Transverse colon (tissue), 4 donors: ENCODE measurements at regions not wholly inside any gene's neighbourhood (a gene's known extent, or its start where the extent isn't known, plus 50 kb on each side); places are given as distances from the start of the nearest gene placed in this dataset.

ENCODE experiments used
- DNase-seq: peaks from one replicate; pipeline ENCODE4 v3.0.0-alpha.2; 2019
- H3K27ac ChIP-seq, 4 donors: fragments of 200-600 bp; sonication (generic); 2 replicates each; pipeline ENCODE4 v1.5.1; 2016 to 2018; ENCODE audit warnings: inconsistent platforms in 4 of 4
- H3K27me3 ChIP-seq: fragments of 200-600 bp; sonication (generic); 2 replicates; pipeline ENCODE4 v1.5.1; 2017; ENCODE audit warnings: inconsistent platforms
- H3K36me3 ChIP-seq, 4 donors: fragments of 200-600 bp; sonication (generic); 2 replicates each; pipeline ENCODE4 v1.5.1; 2017 to 2019; ENCODE audit warnings: inconsistent platforms in 4 of 4
- H3K4me1 ChIP-seq, 4 donors: fragments of 200-600 bp; sonication (generic); 2 replicates each; pipeline ENCODE4 v1.5.1; 2017 to 2020; ENCODE audit warnings: inconsistent platforms in 4 of 4
- H3K4me3 ChIP-seq, 4 donors: fragments of 200-600 bp; sonication (generic); 1 replicate in 1 of 4; 2 replicates in 3 of 4; pipeline versions ENCODE4 v1.5.1 to v1.6.1; 2017 to 2019; ENCODE audit warnings: inconsistent platforms in 4 of 4
- H3K9me3 ChIP-seq, 2 donors: fragments of 200-600 bp; sonication (generic); 2 replicates each; pipeline ENCODE4 v1.5.1; 2017 to 2019; ENCODE audit warnings: inconsistent platforms in 2 of 2
- EP300 ChIP-seq: sonication (generic); formaldehyde crosslinking; IDR thresholded peaks from one replicate; pipeline ENCODE4 v1.6.1; 2017; ENCODE audit warnings: antibody characterized with exemption, low read depth
- POLR2A ChIP-seq: fragments of 450-650 bp; IDR thresholded peaks from one replicate; pipeline ENCODE4 v1.6.1; 2016; ENCODE audit warnings: antibody characterized with exemption, mild to moderate bottlenecking, moderate library complexity
- POLR2AphosphoS5 ChIP-seq, 3 donors: sonication (generic); formaldehyde crosslinking; IDR thresholded peaks; one replicate each; pipeline ENCODE4 v1.6.1; 2016; ENCODE audit warnings: antibody characterized with exemption in 3 of 3
- WGBS, 2 donors: methylation state at CpG; one replicate each; pipeline ENCODE4 v1.1.5; 2018; ENCODE audit warnings: low coverage in 1 of 2; 5-methylcytosine and 5-hydroxymethylcytosine counted together
- in situ Hi-C, 4 donors: fragments of 200-750 bp; cut with MboI; loops; one replicate each; pipeline versions ENCODE4 v1.15.0 to v1.15.1; 2017; ENCODE audit warnings: low sequenced_read_pairs in 3 of 4, low pct_ligation_motif_present in 1 of 4, low pct_unique_long_range_greater_than_20kb in 1 of 4
- intact Hi-C: fragments of 100-400 bp; cut with DNase I; formaldehyde crosslinking; loops from one replicate; pipeline ENCODE4 v1.15.1; 2023; ENCODE audit warnings: low total_unique reads
- TF ChIP-seq, protein P1 (sequence below), 5 experiments: fragments of 200-600 bp in 3 of 5; fragments of 450-650 bp in 2 of 5; sonication (generic) in 3 of 5; IDR thresholded peaks; 1 replicate in 2 of 5; 2 replicates in 3 of 5; pipeline ENCODE4 v1.5.1; 2016 to 2017; ENCODE audit warnings: antibody characterized with exemption in 5 of 5, inconsistent platforms in 3 of 5, mild to moderate bottlenecking in 2 of 5, moderate library complexity in 1 of 5

DNA sequence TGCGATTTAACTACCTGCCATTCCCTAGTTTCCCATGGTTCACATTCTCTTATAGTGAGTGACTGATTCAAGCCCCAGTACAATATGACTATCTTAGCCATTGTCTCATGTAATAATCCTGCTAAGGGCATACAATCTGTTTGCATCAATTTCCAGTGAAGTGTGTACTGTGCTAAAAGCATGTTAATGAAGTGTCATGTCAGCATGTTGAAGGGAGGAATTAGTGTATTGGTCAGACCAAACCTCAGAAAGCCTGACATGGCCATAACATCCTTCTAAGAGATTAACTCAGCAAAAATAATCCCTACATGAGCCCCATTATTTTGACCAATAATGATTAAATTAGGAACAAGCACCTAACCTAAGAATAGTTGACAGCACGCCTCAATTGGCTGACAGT, 442.4 kb downstream of the ENC1 start:
- TF ChIP-seq POLR2A (no peak), EP300 (no peak), POLR2AphosphoS5 (IDR thresholded peaks at IDR 0.05) (no peak)
- TF ChIP-seq, protein P1, sequence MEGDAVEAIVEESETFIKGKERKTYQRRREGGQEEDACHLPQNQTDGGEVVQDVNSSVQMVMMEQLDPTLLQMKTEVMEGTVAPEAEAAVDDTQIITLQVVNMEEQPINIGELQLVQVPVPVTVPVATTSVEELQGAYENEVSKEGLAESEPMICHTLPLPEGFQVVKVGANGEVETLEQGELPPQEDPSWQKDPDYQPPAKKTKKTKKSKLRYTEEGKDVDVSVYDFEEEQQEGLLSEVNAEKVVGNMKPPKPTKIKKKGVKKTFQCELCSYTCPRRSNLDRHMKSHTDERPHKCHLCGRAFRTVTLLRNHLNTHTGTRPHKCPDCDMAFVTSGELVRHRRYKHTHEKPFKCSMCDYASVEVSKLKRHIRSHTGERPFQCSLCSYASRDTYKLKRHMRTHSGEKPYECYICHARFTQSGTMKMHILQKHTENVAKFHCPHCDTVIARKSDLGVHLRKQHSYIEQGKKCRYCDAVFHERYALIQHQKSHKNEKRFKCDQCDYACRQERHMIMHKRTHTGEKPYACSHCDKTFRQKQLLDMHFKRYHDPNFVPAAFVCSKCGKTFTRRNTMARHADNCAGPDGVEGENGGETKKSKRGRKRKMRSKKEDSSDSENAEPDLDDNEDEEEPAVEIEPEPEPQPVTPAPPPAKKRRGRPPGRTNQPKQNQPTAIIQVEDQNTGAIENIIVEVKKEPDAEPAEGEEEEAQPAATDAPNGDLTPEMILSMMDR (IDR thresholded peaks at IDR 0.05): no peak
- Histone ChIP-seq H3K27ac (no peak overlapping the region), H3K9me3 (no peaks in the 10 kb centered on the region), H3K4me3 (no peak overlapping the region), H3K4me1 (no peaks in the 10 kb centered on the region), H3K27me3 (no peaks in the 10 kb centered on the region), H3K36me3 (no peaks in the 10 kb centered on the region)
- no peak for DNase-seq
- 78 to 100% methylated on average over 2 of the region's 2 CpGs for WGBS, 2 donors
- intact Hi-C loops (no loop called here), in situ Hi-C loops (no loop called here)

DNA sequence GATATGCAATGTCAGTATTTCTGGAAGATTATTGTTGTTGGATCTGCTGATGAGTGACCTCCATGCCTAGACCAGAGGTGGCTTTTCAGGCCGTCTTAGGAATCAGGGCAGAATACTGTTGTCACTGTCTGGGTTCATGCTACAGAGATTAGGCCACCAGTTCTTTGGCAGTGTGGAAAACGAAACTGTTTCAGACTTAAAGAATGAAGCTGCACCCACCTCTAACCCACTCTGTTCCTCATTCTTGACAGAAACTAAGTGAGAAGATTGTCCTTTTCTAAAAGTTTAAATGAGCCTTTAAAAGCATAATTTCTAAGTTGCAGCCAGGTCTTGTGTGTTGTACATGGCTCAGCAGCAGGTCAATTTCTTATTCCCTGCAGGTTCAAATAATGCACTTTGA, 444.3 kb downstream of the ENC1 start:
- WGBS, 2 donors: 50 to 60% methylated on average over 2 of the region's 2 CpGs
- no peak for DNase-seq
- intact Hi-C loops: no loop called here
- no peaks in the 10 kb centered on the region for H3K4me1 ChIP-seq
- TF ChIP-seq EP300: no peak
- no peak overlapping the region for H3K27ac ChIP-seq
- H3K9me3 ChIP-seq: no peaks in the 10 kb centered on the region
- no peaks in the 10 kb centered on the region for H3K27me3 ChIP-seq
- no peak overlapping the region for H3K4me3 ChIP-seq
- no peaks in the 10 kb centered on the region for H3K36me3 ChIP-seq
- in situ Hi-C loops: no loop called here

DNA sequence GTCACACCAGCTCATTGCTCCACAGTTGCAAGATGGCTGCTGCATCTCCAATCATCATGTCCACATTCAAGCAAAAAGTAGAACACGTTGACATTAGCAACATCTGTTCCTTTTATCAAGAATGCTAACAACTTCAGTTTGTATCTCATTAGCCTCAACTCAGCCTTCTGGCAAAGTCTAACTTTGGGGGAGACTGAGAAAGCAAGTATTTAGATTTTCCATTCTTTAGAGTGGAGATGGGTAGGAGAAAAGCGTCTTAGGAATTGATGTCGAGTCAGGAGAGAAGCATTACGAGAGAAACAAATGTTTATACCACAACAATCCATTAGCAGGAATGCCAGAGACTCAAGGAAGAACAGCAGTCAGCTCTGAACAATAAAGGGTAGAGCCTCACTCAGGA, 446.3 kb downstream of the ENC1 start:
- intact Hi-C loops (no loop called here), in situ Hi-C loops (no loop called here)
- no peaks in the 10 kb centered on the region for H3K4me1 ChIP-seq
- H3K27me3 ChIP-seq: no peaks in the 10 kb centered on the region
- DNase-seq: no peak
- 64 to 87% methylated on average over 4 of the region's 4 CpGs for WGBS, 2 donors
- peaks cover 0 to under 1% of the 10 kb centered on the region in 2 donors for H3K9me3 ChIP-seq
- H3K27ac ChIP-seq: no peak overlapping the region
- H3K36me3 ChIP-seq: no peaks in the 10 kb centered on the region
- no peak overlapping the region for H3K4me3 ChIP-seq
- no peak for TF ChIP-seq POLR2A
- TF ChIP-seq, protein P1 (IDR thresholded peaks at IDR 0.05): no peak
- TF ChIP-seq EP300: no peak
- no peak for TF ChIP-seq POLR2AphosphoS5 (IDR thresholded peaks at IDR 0.05)

DNA sequence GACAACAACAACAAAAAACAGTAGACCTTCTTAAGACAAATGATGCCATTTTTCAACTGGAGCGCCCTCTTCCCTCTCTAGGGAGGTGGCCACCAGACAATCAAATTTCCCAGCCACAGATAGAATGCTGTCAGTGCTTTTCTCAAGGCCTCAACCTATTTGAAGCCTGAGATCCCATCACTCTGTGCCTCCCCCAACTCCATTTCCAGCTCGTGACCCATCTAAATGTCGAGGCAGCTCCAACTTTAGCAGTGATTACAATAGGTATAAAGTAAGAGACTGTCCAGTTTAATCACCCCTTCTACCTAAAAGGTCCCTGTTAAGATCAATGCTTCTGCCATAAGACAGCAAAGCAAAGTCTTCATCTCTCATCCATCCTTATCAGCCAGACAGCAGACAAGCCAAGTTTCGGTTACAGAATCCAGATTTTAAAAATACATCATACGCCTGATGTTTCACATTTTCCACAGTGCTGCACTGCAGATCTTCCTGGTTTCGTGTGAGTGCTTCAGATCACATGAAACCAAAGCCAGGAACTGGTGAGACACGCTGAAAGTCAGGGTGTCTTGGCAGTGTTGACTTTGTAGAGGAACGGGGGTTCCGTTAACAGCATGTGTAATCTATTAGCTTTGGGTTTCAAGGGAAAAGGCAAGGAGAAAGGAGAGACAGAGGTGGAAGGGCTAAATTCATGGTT, 447.8 kb downstream of the ENC1 start:
- 73 to 83% methylated on average over 4 to 9 of the region's 9 CpGs for WGBS, 2 donors
- H3K9me3 ChIP-seq: peaks cover 0 to 5% of the 10 kb centered on the region in 2 donors
- DNase-seq: no peak
- TF ChIP-seq POLR2A (no peak), EP300 (no peak), POLR2AphosphoS5 (IDR thresholded peaks at IDR 0.05) (no peak)
- TF ChIP-seq, protein P1 (IDR thresholded peaks at IDR 0.05): no peak
- H3K4me3 ChIP-seq: no peak overlapping the region
- H3K4me1 ChIP-seq: no peaks in the 10 kb centered on the region
- H3K27me3 ChIP-seq: no peaks in the 10 kb centered on the region
- intact Hi-C loops (no loop called here), in situ Hi-C loops (no loop called here)
- H3K27ac ChIP-seq: no peak overlapping the region
- no peaks in the 10 kb centered on the region for H3K36me3 ChIP-seq
